RWPE2 (cell line): ENCODE measurements at regions not wholly inside any gene's neighbourhood (a gene's known extent, or its start where the extent isn't known, plus 50 kb on each side); places are given as distances from the start of the nearest gene placed in this dataset.
A peak's percentile ranks its signal among the peaks of the same experiment; 100 is the strongest.
"Not testable (repeated sequence)": the region's sequence is repeated elsewhere in the genome, so short reads cannot be mapped to it uniquely, and the experiment has no call there.

ENCODE experiments used
- ATAC-seq: fragments of 200-7000 bp; cut with Tn5 transposase; 3 replicates; pipeline ENCODE4 v1.9.1; 2021; ENCODE audit warnings: low read depth
- DNase-seq: peaks from one replicate; pipeline ENCODE4 v3.0.0-alpha.2; 2020; ENCODE audit warnings: low spot score
- H3K27ac ChIP-seq: fragments of 450-650 bp; 2 replicates; pipeline ENCODE4 v1.5.1; 2017; ENCODE audit warnings: mild to moderate bottlenecking; ENCODE audit not compliant: poor library complexity, severe bottlenecking
- H3K27me3 ChIP-seq: fragments of 250-450 bp; sonication (Bioruptor Pico); 2 replicates; pipeline ENCODE4 v1.5.1; 2021; ENCODE audit warnings: mild to moderate bottlenecking, moderate library complexity; ENCODE audit not compliant: insufficient read depth, poor library complexity, severe bottlenecking
- H3K36me3 ChIP-seq: fragments of 250-450 bp; sonication (Bioruptor Pico); 2 replicates; pipeline ENCODE4 v1.5.1; 2020; ENCODE audit warnings: low read depth, mild to moderate bottlenecking, moderate library complexity
- H3K4me1 ChIP-seq: fragments of 250-450 bp; sonication (Bioruptor Pico); 2 replicates; pipeline ENCODE4 v1.5.1; 2021; ENCODE audit warnings: mild to moderate bottlenecking, moderate library complexity; ENCODE audit not compliant: insufficient read depth, poor library complexity, severe bottlenecking
- H3K4me3 ChIP-seq: fragments of 250-450 bp; sonication (Bioruptor Pico); 2 replicates; pipeline ENCODE4 v1.5.1; 2021; ENCODE audit warnings: mild to moderate bottlenecking, moderate library complexity; ENCODE audit not compliant: severe bottlenecking
- H3K9me3 ChIP-seq: fragments of 250-450 bp; sonication (Bioruptor Pico); 2 replicates; pipeline ENCODE4 v1.5.1; 2021; ENCODE audit warnings: mild to moderate bottlenecking, moderate library complexity; ENCODE audit not compliant: severe bottlenecking
- TF ChIP-seq, protein P1 (sequence below): fragments of 450-650 bp; IDR thresholded peaks from one replicate; pipeline ENCODE4 v1.5.1; 2017; ENCODE audit warnings: mild to moderate bottlenecking, moderate library complexity; ENCODE audit not compliant: poor library complexity, severe bottlenecking

- no peak for ATAC-seq
- Histone ChIP-seq H3K36me3 (no peaks in the 10 kb centered on the region), H3K27me3 (no peaks in the 10 kb centered on the region), H3K9me3 (no peaks in the 10 kb centered on the region), H3K4me3 (no peak overlapping the region), H3K4me1 (no peaks in the 10 kb centered on the region), H3K27ac (no peak overlapping the region)
- TF ChIP-seq, protein P1, sequence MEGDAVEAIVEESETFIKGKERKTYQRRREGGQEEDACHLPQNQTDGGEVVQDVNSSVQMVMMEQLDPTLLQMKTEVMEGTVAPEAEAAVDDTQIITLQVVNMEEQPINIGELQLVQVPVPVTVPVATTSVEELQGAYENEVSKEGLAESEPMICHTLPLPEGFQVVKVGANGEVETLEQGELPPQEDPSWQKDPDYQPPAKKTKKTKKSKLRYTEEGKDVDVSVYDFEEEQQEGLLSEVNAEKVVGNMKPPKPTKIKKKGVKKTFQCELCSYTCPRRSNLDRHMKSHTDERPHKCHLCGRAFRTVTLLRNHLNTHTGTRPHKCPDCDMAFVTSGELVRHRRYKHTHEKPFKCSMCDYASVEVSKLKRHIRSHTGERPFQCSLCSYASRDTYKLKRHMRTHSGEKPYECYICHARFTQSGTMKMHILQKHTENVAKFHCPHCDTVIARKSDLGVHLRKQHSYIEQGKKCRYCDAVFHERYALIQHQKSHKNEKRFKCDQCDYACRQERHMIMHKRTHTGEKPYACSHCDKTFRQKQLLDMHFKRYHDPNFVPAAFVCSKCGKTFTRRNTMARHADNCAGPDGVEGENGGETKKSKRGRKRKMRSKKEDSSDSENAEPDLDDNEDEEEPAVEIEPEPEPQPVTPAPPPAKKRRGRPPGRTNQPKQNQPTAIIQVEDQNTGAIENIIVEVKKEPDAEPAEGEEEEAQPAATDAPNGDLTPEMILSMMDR, result no peak
- DNase-seq, result no peak
Measured at GRCh38 chr1:70727886-70728489, 316.9 kb downstream of the CTH start.

- DNase-seq, H3K27ac ChIP-seq, H3K4me1 ChIP-seq, H3K27me3 ChIP-seq, ATAC-seq, H3K36me3 ChIP-seq, H3K4me3 ChIP-seq, H3K9me3 ChIP-seq: not testable (repeated sequence)
Measured at GRCh38 chr1:70736518-70736917, 311.1 kb downstream of the PTGER3 start.

DNA sequence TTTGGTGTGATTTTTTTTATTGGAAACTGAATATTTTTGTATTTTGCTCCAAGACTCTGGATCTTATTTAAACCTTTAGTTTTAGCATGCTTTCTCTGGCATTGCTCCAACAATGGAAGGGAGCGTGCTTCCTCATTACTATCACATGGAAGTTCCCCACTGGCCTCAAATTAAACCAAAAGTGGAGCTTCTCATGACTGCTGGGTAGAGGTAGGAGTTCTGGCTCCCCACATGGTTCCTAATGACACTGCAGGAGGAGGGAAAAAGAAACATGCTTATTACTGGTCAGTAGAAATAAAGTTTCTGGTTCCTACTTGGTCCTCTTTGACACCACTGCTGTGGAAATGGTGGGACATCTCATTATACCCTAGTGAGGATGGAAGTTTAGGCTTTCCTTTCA is 310.5 kb downstream of the PTGER3 start:
- TF ChIP-seq, protein P1, result no peak
- no peaks in the 10 kb centered on the region for H3K4me1 ChIP-seq
- no peaks in the 10 kb centered on the region for H3K27me3 ChIP-seq
- ATAC-seq (no peak), DNase-seq (no peak)
- no peak overlapping the region for H3K27ac ChIP-seq
- H3K9me3 ChIP-seq, result no peaks in the 10 kb centered on the region
- no peaks in the 10 kb centered on the region for H3K36me3 ChIP-seq
- no peak overlapping the region for H3K4me3 ChIP-seq

- no peaks in the 10 kb centered on the region for H3K27me3 ChIP-seq
- TF ChIP-seq, protein P1, result no peak
- H3K4me3 ChIP-seq, result no peak overlapping the region
- no peaks in the 10 kb centered on the region for H3K9me3 ChIP-seq
- no peak overlapping the region for H3K27ac ChIP-seq
- no peaks in the 10 kb centered on the region for H3K4me1 ChIP-seq
- ATAC-seq, result no peak
- DNase-seq, result no peak
- H3K36me3 ChIP-seq, result no peaks in the 10 kb centered on the region
Measured at GRCh38 chr1:70738624-70739023, 309.0 kb downstream of the PTGER3 start.

- no peak overlapping the region for H3K4me3 ChIP-seq
- H3K36me3 ChIP-seq, result no peaks in the 10 kb centered on the region
- no peak overlapping the region for H3K27ac ChIP-seq
- DNase-seq (no peak), ATAC-seq (no peak)
- no peaks in the 10 kb centered on the region for H3K9me3 ChIP-seq
- TF ChIP-seq, protein P1, result peak; percentile 28
- no peaks in the 10 kb centered on the region for H3K4me1 ChIP-seq
- no peaks in the 10 kb centered on the region for H3K27me3 ChIP-seq
Measured at GRCh38 chr1:70745199-70745598, 302.4 kb downstream of the PTGER3 start.

GRCh38 chr1:70746062-70746461 is 301.6 kb downstream of the PTGER3 start:
- not testable (repeated sequence) for H3K27ac ChIP-seq, H3K4me3 ChIP-seq, H3K9me3 ChIP-seq, DNase-seq, ATAC-seq, H3K4me1 ChIP-seq, H3K27me3 ChIP-seq, H3K36me3 ChIP-seq

DNA sequence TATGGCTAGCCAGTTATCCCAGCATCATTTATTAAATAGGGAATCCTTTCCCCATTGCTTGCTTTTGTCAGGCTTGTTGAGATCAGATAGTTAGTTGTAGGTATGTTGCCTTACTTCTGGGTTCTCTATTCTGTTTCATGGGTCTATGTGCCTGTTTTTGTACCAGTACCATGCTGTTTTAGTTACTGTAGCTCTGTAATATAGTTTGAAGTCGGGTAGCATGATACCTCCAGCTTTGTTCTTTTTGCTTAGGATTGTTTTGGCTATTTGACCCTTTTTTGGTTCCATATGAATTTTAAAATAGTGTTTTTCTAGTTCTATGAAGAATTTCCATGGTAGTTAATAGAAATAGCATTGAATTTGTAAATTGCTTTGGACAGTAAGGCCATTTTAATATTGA is 300.5 kb downstream of the PTGER3 start:
- not testable (repeated sequence) for H3K27me3 ChIP-seq, H3K4me1 ChIP-seq, H3K4me3 ChIP-seq, DNase-seq, ATAC-seq, H3K36me3 ChIP-seq, H3K9me3 ChIP-seq, H3K27ac ChIP-seq

DNA sequence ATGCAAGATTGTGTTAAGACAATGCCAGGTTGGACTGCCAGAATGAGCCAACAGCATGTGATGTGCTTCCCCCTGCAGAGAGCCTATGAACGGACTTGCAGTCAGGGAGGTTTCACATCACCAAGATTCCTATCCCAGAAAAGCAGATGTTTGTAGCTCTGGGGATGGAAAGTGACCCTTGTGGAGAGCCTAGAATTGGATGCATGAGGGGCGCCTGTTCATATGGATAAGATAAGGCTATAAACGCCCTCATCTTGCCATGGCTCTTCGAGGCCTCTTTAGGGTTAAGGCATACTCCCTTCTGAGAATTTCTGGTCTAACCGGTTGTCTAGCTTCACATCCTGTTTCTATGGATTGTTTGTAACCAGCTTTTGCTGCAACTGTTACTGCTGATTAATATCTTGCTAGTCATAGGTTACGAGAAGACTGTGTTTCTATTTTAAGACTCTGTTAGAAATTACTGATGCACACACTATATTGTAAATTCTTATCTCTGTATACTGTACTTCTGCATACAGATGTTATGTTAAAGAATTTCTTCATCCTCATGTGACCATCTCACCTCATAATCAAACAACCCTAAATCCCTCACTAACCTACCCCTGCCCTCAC is 295.8 kb downstream of the PTGER3 start:
- H3K4me3 ChIP-seq, H3K27me3 ChIP-seq, H3K36me3 ChIP-seq, DNase-seq, H3K9me3 ChIP-seq, H3K27ac ChIP-seq, H3K4me1 ChIP-seq, ATAC-seq: not testable (repeated sequence)
